Astrocyte (in vitro differentiated cells and primary cell): ENCODE measurements at regions not wholly inside any gene's neighbourhood (a gene's known extent, or its start where the extent isn't known, plus 50 kb on each side); places are given as distances from the start of the nearest gene placed in this dataset.

Experiments used
- DNase-seq: peaks from one replicate; pipeline ENCODE4 v3.0.0-alpha.2; 2010; ENCODE audit warnings: low read depth
- FAIRE-seq: peaks from 2 replicates; lab custom pipeline; 2011; peaks lifted over from hg19 to GRCh38; lab: Jason Lieb, UNC
- H2AFZ ChIP-seq: 2 replicates; pipeline ENCODE4 v1.6.0; 2012; ENCODE audit warnings: low read depth, low read length, inconsistent platforms
- H3K27ac ChIP-seq: 2 replicates; pipeline ENCODE4 v1.5.1; 2011; ENCODE audit warnings: low read depth, low read length, inconsistent platforms
- H3K27me3 ChIP-seq: 2 replicates; pipeline ENCODE4 v1.6.0; 2011; ENCODE audit warnings: low read length, inconsistent platforms; ENCODE audit not compliant: insufficient read depth
- H3K36me3 ChIP-seq: 2 replicates; pipeline ENCODE4 v1.5.1; 2011; ENCODE audit warnings: low read length, inconsistent platforms; ENCODE audit not compliant: insufficient read depth
- H3K4me1 ChIP-seq: 2 replicates; pipeline ENCODE4 v1.5.1; 2011; ENCODE audit warnings: low read length, inconsistent platforms; ENCODE audit not compliant: insufficient read depth
- H3K4me2 ChIP-seq: 2 replicates; pipeline ENCODE4 v1.6.0; 2012; ENCODE audit warnings: low read length, inconsistent platforms
- H3K4me3 ChIP-seq: 2 replicates; pipeline ENCODE4 v1.5.1; 2011; ENCODE audit warnings: low read depth, mild to moderate bottlenecking, low read length, inconsistent platforms; ENCODE audit not compliant: insufficient read depth
- H3K79me2 ChIP-seq: 2 replicates; pipeline ENCODE4 v1.6.0; 2012; ENCODE audit warnings: mild to moderate bottlenecking, low read length, inconsistent platforms; ENCODE audit not compliant: insufficient read depth
- H3K9ac ChIP-seq: 2 replicates; pipeline ENCODE4 v1.6.0; 2012; ENCODE audit warnings: mild to moderate bottlenecking, low read length, inconsistent platforms
- H3K9me3 ChIP-seq: 2 replicates; pipeline ENCODE4 v1.5.1; 2012; ENCODE audit warnings: low read depth, mild to moderate bottlenecking, low read length, inconsistent platforms; ENCODE audit not compliant: insufficient read depth
- H4K20me1 ChIP-seq: 2 replicates; pipeline ENCODE4 v1.6.0; 2012; ENCODE audit warnings: low read length, inconsistent platforms; ENCODE audit not compliant: insufficient read depth
- H3K27ac Mint-ChIP-seq: one replicate; pipeline ENCODE4 v1.8.0; 2021; ENCODE audit warnings: mild to moderate bottlenecking, mixed read lengths; ENCODE audit not compliant: unreplicated experiment
- H3K27me3 Mint-ChIP-seq: one replicate; pipeline ENCODE4 v1.8.0; 2021; ENCODE audit warnings: low read depth, mixed read lengths; ENCODE audit not compliant: unreplicated experiment
- H3K36me3 Mint-ChIP-seq: one replicate; pipeline ENCODE4 v1.8.0; 2021; ENCODE audit warnings: low read depth, mixed read lengths; ENCODE audit not compliant: unreplicated experiment
- H3K4me1 Mint-ChIP-seq: one replicate; pipeline ENCODE4 v1.8.0; 2021; ENCODE audit warnings: low read depth, mixed read lengths; ENCODE audit not compliant: unreplicated experiment
- H3K4me3 Mint-ChIP-seq: one replicate; pipeline ENCODE4 v1.8.0; 2021; ENCODE audit warnings: mild to moderate bottlenecking, moderate library complexity, mixed read lengths; ENCODE audit not compliant: unreplicated experiment
- H3K9me3 Mint-ChIP-seq: one replicate; pipeline ENCODE4 v1.8.0; 2021; ENCODE audit warnings: mild to moderate bottlenecking, mixed read lengths; ENCODE audit not compliant: unreplicated experiment
- EZH2 ChIP-seq: IDR thresholded peaks from 2 replicates; pipeline ENCODE4 v1.6.1; 2012; ENCODE audit warnings: mild to moderate bottlenecking, low read length, inconsistent platforms; ENCODE audit not compliant: insufficient read depth
- TF ChIP-seq, protein P1 (sequence below): IDR thresholded peaks from 2 replicates; pipeline ENCODE4 v1.5.1; 2011; ENCODE audit warnings: low read depth, mild to moderate bottlenecking, inconsistent platforms, low read length, moderate library complexity; ENCODE audit not compliant: insufficient read depth

DNA sequence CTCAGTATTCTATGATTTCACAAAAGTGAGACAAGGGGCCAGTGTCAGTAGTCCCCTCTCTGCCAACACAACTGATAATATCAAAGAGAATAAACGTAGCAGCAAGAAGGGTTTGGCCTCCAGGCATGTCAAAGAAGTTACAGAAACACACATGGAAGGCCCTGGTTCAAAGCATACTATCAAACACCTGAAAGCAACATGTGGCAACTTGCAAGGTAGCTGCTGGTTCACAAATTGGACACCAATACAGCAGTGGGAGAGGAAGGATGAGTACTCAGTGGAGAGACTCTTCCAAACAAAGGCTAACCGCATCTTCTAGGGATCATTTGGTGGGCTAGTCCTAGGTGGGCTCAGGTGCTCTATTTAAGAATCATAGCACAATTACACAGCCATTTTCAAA, 74.9 kb upstream of the MAOA start:
- DNase-seq (no peak), FAIRE-seq (no peak)
- no peak overlapping the region for H3K9ac ChIP-seq
- H3K4me2 ChIP-seq = no peak overlapping the region
- Mint-ChIP-seq H3K9me3 (no peaks in the 10 kb centered on the region), H3K27me3 (no peaks in the 10 kb centered on the region), H3K27ac (no peak overlapping the region), H3K4me1 (no peaks in the 10 kb centered on the region), H3K36me3 (no peaks in the 10 kb centered on the region), H3K4me3 (no peak overlapping the region)
- H3K4me3 ChIP-seq = no peak overlapping the region
- H3K36me3 ChIP-seq = no peaks in the 10 kb centered on the region
- no peaks in the 10 kb centered on the region for H3K79me2 ChIP-seq
- no peaks in the 10 kb centered on the region for H3K9me3 ChIP-seq
- H2AFZ ChIP-seq = no peak overlapping the region
- no peak for TF ChIP-seq EZH2
- TF ChIP-seq, protein P1, sequence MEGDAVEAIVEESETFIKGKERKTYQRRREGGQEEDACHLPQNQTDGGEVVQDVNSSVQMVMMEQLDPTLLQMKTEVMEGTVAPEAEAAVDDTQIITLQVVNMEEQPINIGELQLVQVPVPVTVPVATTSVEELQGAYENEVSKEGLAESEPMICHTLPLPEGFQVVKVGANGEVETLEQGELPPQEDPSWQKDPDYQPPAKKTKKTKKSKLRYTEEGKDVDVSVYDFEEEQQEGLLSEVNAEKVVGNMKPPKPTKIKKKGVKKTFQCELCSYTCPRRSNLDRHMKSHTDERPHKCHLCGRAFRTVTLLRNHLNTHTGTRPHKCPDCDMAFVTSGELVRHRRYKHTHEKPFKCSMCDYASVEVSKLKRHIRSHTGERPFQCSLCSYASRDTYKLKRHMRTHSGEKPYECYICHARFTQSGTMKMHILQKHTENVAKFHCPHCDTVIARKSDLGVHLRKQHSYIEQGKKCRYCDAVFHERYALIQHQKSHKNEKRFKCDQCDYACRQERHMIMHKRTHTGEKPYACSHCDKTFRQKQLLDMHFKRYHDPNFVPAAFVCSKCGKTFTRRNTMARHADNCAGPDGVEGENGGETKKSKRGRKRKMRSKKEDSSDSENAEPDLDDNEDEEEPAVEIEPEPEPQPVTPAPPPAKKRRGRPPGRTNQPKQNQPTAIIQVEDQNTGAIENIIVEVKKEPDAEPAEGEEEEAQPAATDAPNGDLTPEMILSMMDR = no peak
- no peaks in the 10 kb centered on the region for H3K4me1 ChIP-seq
- H4K20me1 ChIP-seq = no peaks in the 10 kb centered on the region
- no peak overlapping the region for H3K27ac ChIP-seq
- no peaks in the 10 kb centered on the region for H3K27me3 ChIP-seq

DNA sequence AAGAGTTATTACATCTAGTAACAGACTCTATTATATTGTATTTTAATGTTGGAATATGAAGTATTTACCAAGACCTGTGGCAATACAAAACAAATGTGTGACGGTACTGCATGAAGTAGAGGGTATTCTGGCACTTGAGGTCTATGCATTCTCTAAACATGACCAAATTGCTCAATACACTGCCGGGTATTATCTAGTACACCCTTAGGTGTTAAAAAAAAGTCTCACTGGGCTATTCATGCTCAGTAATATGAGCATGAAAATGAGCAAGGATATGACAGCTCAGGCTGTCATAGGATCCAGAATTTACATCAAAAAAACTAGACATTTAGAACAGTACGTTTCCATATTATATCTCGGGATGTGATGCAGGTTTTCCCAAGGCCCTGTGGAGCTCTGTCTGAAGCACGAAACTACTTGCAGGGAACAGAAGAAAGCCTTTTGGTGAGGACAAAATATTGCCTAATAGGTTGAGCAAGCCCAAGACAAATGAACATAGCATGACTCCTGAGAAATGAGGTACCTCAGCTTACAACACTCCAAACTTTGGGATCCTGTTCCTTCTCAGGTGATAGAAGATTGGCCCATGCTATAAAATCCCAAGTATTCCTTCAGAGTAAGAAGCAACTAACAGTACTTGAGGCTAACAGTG, 74.1 kb upstream of the MAOA start:
- Mint-ChIP-seq H3K4me1 (no peaks in the 10 kb centered on the region), H3K9me3 (no peaks in the 10 kb centered on the region), H3K4me3 (no peak overlapping the region), H3K36me3 (no peaks in the 10 kb centered on the region), H3K27ac (no peak overlapping the region), H3K27me3 (no peaks in the 10 kb centered on the region)
- Histone ChIP-seq H2AFZ (no peak overlapping the region), H3K4me3 (no peak overlapping the region), H3K36me3 (no peaks in the 10 kb centered on the region), H4K20me1 (no peaks in the 10 kb centered on the region), H3K27me3 (no peaks in the 10 kb centered on the region), H3K4me2 (no peak overlapping the region), H3K9ac (no peak overlapping the region), H3K79me2 (no peaks in the 10 kb centered on the region), H3K4me1 (no peaks in the 10 kb centered on the region), H3K27ac (no peak overlapping the region), H3K9me3 (no peaks in the 10 kb centered on the region)
- no peak for DNase-seq
- FAIRE-seq = peak; percentile 55
- TF ChIP-seq, protein P1 = no peak
- TF ChIP-seq EZH2 = no peak

DNA sequence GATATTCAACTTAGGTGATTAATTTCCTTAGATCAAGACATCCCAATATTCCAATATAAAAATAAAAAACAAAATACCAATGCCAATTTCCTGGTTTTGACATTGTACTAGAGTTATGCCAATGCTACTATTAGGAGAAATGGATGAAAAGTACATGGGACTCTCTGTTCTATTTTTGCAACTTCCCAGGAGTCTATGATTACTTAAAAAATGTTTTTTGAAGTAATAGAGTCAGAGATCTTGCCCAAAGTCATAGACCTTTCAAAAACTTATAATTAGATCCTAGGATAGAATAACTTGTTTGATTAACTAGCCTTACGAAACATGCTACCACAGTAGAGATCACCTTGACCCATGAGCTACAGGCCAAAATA, 73.6 kb upstream of the MAOA start:
- peak; percentile 41 for FAIRE-seq
- Mint-ChIP-seq H3K27ac (no peak overlapping the region), H3K4me3 (no peak overlapping the region), H3K27me3 (no peaks in the 10 kb centered on the region), H3K4me1 (no peaks in the 10 kb centered on the region), H3K36me3 (no peaks in the 10 kb centered on the region), H3K9me3 (no peaks in the 10 kb centered on the region)
- H3K4me3 ChIP-seq = no peak overlapping the region
- H3K4me1 ChIP-seq = no peaks in the 10 kb centered on the region
- H3K27ac ChIP-seq = no peak overlapping the region
- H3K4me2 ChIP-seq = no peak overlapping the region
- no peaks in the 10 kb centered on the region for H3K9me3 ChIP-seq
- H3K36me3 ChIP-seq = no peaks in the 10 kb centered on the region
- H3K79me2 ChIP-seq = no peaks in the 10 kb centered on the region
- H4K20me1 ChIP-seq = no peaks in the 10 kb centered on the region
- no peak overlapping the region for H3K9ac ChIP-seq
- no peak overlapping the region for H2AFZ ChIP-seq
- no peak for DNase-seq
- TF ChIP-seq EZH2 = no peak
- TF ChIP-seq, protein P1 = no peak
- H3K27me3 ChIP-seq = no peaks in the 10 kb centered on the region
